HG02938 (cell line): ENCODE measurements at regions not wholly inside any gene's neighbourhood (a gene's known extent, or its start where the extent isn't known, plus 50 kb on each side); places are given as distances from the start of the nearest gene placed in this dataset.

Experiments used
- ATAC-seq: cut with Tn5 transposase; IDR thresholded peaks from one replicate; pipeline ENCODE4 v1.9.1; 2021; ENCODE audit warnings: mild to moderate bottlenecking, moderate library complexity; ENCODE audit not compliant: unreplicated experiment

GRCh38 chr3:187822402-187822801, 77.1 kb upstream of the BCL6 start:
- no peak for ATAC-seq

- no peak for ATAC-seq
These were observed 78.5 kb upstream of the BCL6 start for GRCh38 chr3:187823746-187824145.

- no peak for ATAC-seq
These were observed 82.5 kb upstream of the BCL6 start for GRCh38 chr3:187827723-187828122.

- peak; percentile 95 for ATAC-seq
These were observed 83.5 kb upstream of the BCL6 start for GRCh38 chr3:187828579-187829452.

- ATAC-seq: no peak
These were observed 84.9 kb upstream of the BCL6 start for GRCh38 chr3:187830181-187830580.

GRCh38 chr3:187831125-187832051, 86.1 kb upstream of the BCL6 start:
- no peak for ATAC-seq

- ATAC-seq: no peak
These were observed 86.9 kb upstream of the BCL6 start for GRCh38 chr3:187832202-187832601.

- no peak for ATAC-seq
These were observed 88.1 kb upstream of the BCL6 start for GRCh38 chr3:187833375-187833774.

- ATAC-seq: no peak
These were observed 88.7 kb upstream of the BCL6 start for GRCh38 chr3:187833799-187834578.

GRCh38 chr3:187836823-187837770, 91.8 kb upstream of the BCL6 start:
- ATAC-seq: no peak

- no peak for ATAC-seq
These were observed 92.8 kb upstream of the BCL6 start for GRCh38 chr3:187838016-187838540.

- no peak for ATAC-seq
These were observed 94.2 kb upstream of the BCL6 start for GRCh38 chr3:187839422-187839821.

- no peak for ATAC-seq
These were observed 95.6 kb upstream of the BCL6 start for GRCh38 chr3:187840856-187841255.

- ATAC-seq: no peak
These were observed 96.3 kb upstream of the BCL6 start for GRCh38 chr3:187841560-187841959.

GRCh38 chr3:187843654-187844053, 98.4 kb upstream of the BCL6 start:
- no peak for ATAC-seq

GRCh38 chr3:187844708-187845107, 99.4 kb upstream of the BCL6 start:
- ATAC-seq: no peak

GRCh38 chr3:187845826-187846225, 100.6 kb upstream of the BCL6 start:
- no peak for ATAC-seq

GRCh38 chr3:187848401-187848800, 103.1 kb upstream of the BCL6 start:
- no peak for ATAC-seq

GRCh38 chr3:187849016-187849654, 103.9 kb upstream of the BCL6 start:
- no peak for ATAC-seq
